ENCODE measurements at regions not wholly inside any gene's neighbourhood (a gene's known extent, or its start where the extent isn't known, plus 50 kb on each side); places are given as distances from the start of the nearest gene placed in this dataset.

- Histone ChIP-seq H4K20me1 (ENCODE audit: control insufficient read depth, extremely low read depth, insufficient read depth, low read length) (no peaks in the 10 kb centered on the region), H3K9me1 (ENCODE audit: control insufficient read depth, extremely low read depth, insufficient read depth, low read length) (no peaks in the 10 kb centered on the region), H3K9me3 (ENCODE audit: control insufficient read depth, low read depth, low read length) (no peaks in the 10 kb centered on the region), H2AFZ (ENCODE audit: control insufficient read depth, low read length) (no peak overlapping the region), H3K9ac (ENCODE audit: control insufficient read depth, extremely low read depth, insufficient read depth, low read length) (no peak overlapping the region), H3K36me3 (ENCODE audit: control insufficient read depth in 2 of 2, extremely low read depth in 1 of 2, insufficient read depth in 2 of 2, low read length in 2 of 2) (no peaks in the 10 kb centered on the region), H3K4me1 (ENCODE audit: control insufficient read depth, extremely low read depth, insufficient read depth, low read length) (peaks cover 6% of the 10 kb centered on the region), H3K79me2 (ENCODE audit: control insufficient read depth, insufficient read depth, low read length) (no peaks in the 10 kb centered on the region), H3K4me3 (ENCODE audit: control insufficient read depth in 2 of 3, extremely low read depth in 1 of 3, insufficient read depth in 2 of 3, low read depth in 1 of 3, low read length in 3 of 3) (no peak overlapping the region), H3K4me2 (ENCODE audit: control insufficient read depth, extremely low read depth, insufficient read depth, low read depth, low read length) (no peak overlapping the region), H3K27me3 (ENCODE audit: control insufficient read depth, extremely low read depth, insufficient read depth, low read length) (no peaks in the 10 kb centered on the region), H3K27ac (ENCODE audit: control insufficient read depth, insufficient read depth, low read length) (no peak overlapping the region)
- dilution Hi-C loops (cut with MboI; ENCODE audit: extremely low pct_ligation_motif_present, low sequenced_read_pairs), result no loop called here
- DNase-seq (ENCODE audit: low read depth, low spot score) (no peak), FAIRE-seq (no peak)
- TF ChIP-seq EZH2 (IDR thresholded peaks at IDR 0.05; ENCODE audit: low read length) (no peak), CTCF (optimal IDR thresholded peaks at IDR 0.05 in 1 of 3, IDR thresholded peaks at IDR 0.05 in 1 of 3, conservative IDR thresholded peaks at IDR 0.05 in 1 of 3; ENCODE audit: extremely low read depth in 1 of 3, insufficient read depth in 2 of 3, low read length in 3 of 3) (no peak)
Measured at GRCh38 chr1:234689236-234689635, 79.3 kb upstream of the IRF2BP2 start.

- no peaks in the 10 kb centered on the region for H3K36me3 ChIP-seq (ENCODE audit: control insufficient read depth in 2 of 2, extremely low read depth in 1 of 2, insufficient read depth in 2 of 2, low read length in 2 of 2)
- no peaks in the 10 kb centered on the region for H3K27me3 ChIP-seq (ENCODE audit: control insufficient read depth, extremely low read depth, insufficient read depth, low read length)
- H3K9ac ChIP-seq (ENCODE audit: control insufficient read depth, extremely low read depth, insufficient read depth, low read length), result no peak overlapping the region
- H4K20me1 ChIP-seq (ENCODE audit: control insufficient read depth, extremely low read depth, insufficient read depth, low read length), result no peaks in the 10 kb centered on the region
- no peaks in the 10 kb centered on the region for H3K9me1 ChIP-seq (ENCODE audit: control insufficient read depth, extremely low read depth, insufficient read depth, low read length)
- peaks cover 10% of the 10 kb centered on the region for H3K4me1 ChIP-seq (ENCODE audit: control insufficient read depth, extremely low read depth, insufficient read depth, low read length)
- H3K27ac ChIP-seq (ENCODE audit: control insufficient read depth, insufficient read depth, low read length), result no peak overlapping the region
- TF ChIP-seq EZH2 (IDR thresholded peaks at IDR 0.05; ENCODE audit: low read length) (no peak), CTCF (optimal IDR thresholded peaks at IDR 0.05 in 1 of 3, IDR thresholded peaks at IDR 0.05 in 1 of 3, conservative IDR thresholded peaks at IDR 0.05 in 1 of 3; ENCODE audit: extremely low read depth in 1 of 3, insufficient read depth in 2 of 3, low read length in 3 of 3) (no peak)
- no peak overlapping the region for H2AFZ ChIP-seq (ENCODE audit: control insufficient read depth, low read length)
- no peaks in the 10 kb centered on the region for H3K79me2 ChIP-seq (ENCODE audit: control insufficient read depth, insufficient read depth, low read length)
- no peak overlapping the region for H3K4me3 ChIP-seq (ENCODE audit: control insufficient read depth in 2 of 3, extremely low read depth in 1 of 3, insufficient read depth in 2 of 3, low read depth in 1 of 3, low read length in 3 of 3)
- dilution Hi-C loops (cut with MboI; ENCODE audit: extremely low pct_ligation_motif_present, low sequenced_read_pairs), result no loop called here
- no peaks in the 10 kb centered on the region for H3K9me3 ChIP-seq (ENCODE audit: control insufficient read depth, low read depth, low read length)
- H3K4me2 ChIP-seq (ENCODE audit: control insufficient read depth, extremely low read depth, insufficient read depth, low read depth, low read length), result no peak overlapping the region
- FAIRE-seq (no peak), DNase-seq (ENCODE audit: low read depth, low spot score) (no peak)
Measured at GRCh38 chr1:234687011-234687410, 77.0 kb upstream of the IRF2BP2 start.
